ENCODE measurements at regions not wholly inside any gene's neighbourhood (a gene's known extent, or its start where the extent isn't known, plus 50 kb on each side); places are given as distances from the start of the nearest gene placed in this dataset.

GRCh38 chr2:137729305-137729704, 235.0 kb upstream of the HNMT start:
- DNase-seq (ENCODE audit: low read depth in 2 of 2) = no peak

GRCh38 chr2:137737559-137737958, 226.7 kb upstream of the HNMT start:
- no peak for DNase-seq (ENCODE audit: low read depth in 2 of 2)

GRCh38 chr2:137741784-137742362, 222.4 kb upstream of the HNMT start:
- no peak for DNase-seq (ENCODE audit: low read depth in 2 of 2)

GRCh38 chr2:137747509-137747908, 216.8 kb upstream of the HNMT start:
- no peak for DNase-seq (ENCODE audit: low read depth in 2 of 2)

GRCh38 chr2:137748533-137748932, 215.7 kb upstream of the HNMT start:
- no peak for DNase-seq (ENCODE audit: low read depth in 2 of 2)

- no peak for DNase-seq (ENCODE audit: low read depth in 2 of 2)
These were observed 199.6 kb upstream of the HNMT start for GRCh38 chr2:137764646-137765045.

GRCh38 chr2:137769406-137769805, 194.9 kb upstream of the HNMT start:
- DNase-seq (ENCODE audit: low read depth in 2 of 2) = no peak

GRCh38 chr2:137770166-137770565, 194.1 kb upstream of the HNMT start:
- DNase-seq (ENCODE audit: low read depth in 2 of 2) = no peak

- no peak for DNase-seq (ENCODE audit: low read depth in 2 of 2)
These were observed 193.2 kb upstream of the HNMT start for GRCh38 chr2:137771064-137771463.

- no peak for DNase-seq (ENCODE audit: low read depth in 2 of 2)
These were observed 191.8 kb upstream of the HNMT start for GRCh38 chr2:137772451-137772850.

- no peak for DNase-seq (ENCODE audit: low read depth in 2 of 2)
These were observed 188.7 kb upstream of the HNMT start for GRCh38 chr2:137775529-137775928.

GRCh38 chr2:137776697-137777096, 187.6 kb upstream of the HNMT start:
- no peak for DNase-seq (ENCODE audit: low read depth in 2 of 2)

- no peak for DNase-seq (ENCODE audit: low read depth in 2 of 2)
These were observed 166.6 kb upstream of the HNMT start for GRCh38 chr2:137797641-137798040.

GRCh38 chr2:137799600-137799999, 164.7 kb upstream of the HNMT start:
- DNase-seq (ENCODE audit: low read depth in 2 of 2) = no peak

- DNase-seq (ENCODE audit: low read depth in 2 of 2) = no peak
These were observed 163.9 kb upstream of the HNMT start for GRCh38 chr2:137800386-137800785.

GRCh38 chr2:137801228-137801627, 163.0 kb upstream of the HNMT start:
- DNase-seq (ENCODE audit: low read depth in 2 of 2) = no peak

- no peak for DNase-seq (ENCODE audit: low read depth in 2 of 2)
These were observed 162.2 kb upstream of the HNMT start for GRCh38 chr2:137802038-137802437.

GRCh38 chr2:137806068-137806805, 158.0 kb upstream of the HNMT start:
- no peak for DNase-seq (ENCODE audit: low read depth in 2 of 2)

- no peak for DNase-seq (ENCODE audit: low read depth in 2 of 2)
These were observed 155.0 kb upstream of the HNMT start for GRCh38 chr2:137809252-137809651.

- no peak for DNase-seq (ENCODE audit: low read depth in 2 of 2)
These were observed 154.4 kb upstream of the HNMT start for GRCh38 chr2:137809837-137810236.

GRCh38 chr2:137812517-137812916, 151.8 kb upstream of the HNMT start:
- no peak for DNase-seq (ENCODE audit: low read depth in 2 of 2)

GRCh38 chr2:137813176-137813575, 151.1 kb upstream of the HNMT start:
- DNase-seq (ENCODE audit: low read depth in 2 of 2) = no peak

GRCh38 chr2:137817058-137817457, 147.2 kb upstream of the HNMT start:
- DNase-seq (ENCODE audit: low read depth in 2 of 2) = no peak

- no peak for DNase-seq (ENCODE audit: low read depth in 2 of 2)
These were observed 141.1 kb upstream of the HNMT start for GRCh38 chr2:137823196-137823595.
